GM23338 (cell line): ENCODE measurements at regions not wholly inside any gene's neighbourhood (a gene's known extent, or its start where the extent isn't known, plus 50 kb on each side); places are given as distances from the start of the nearest gene placed in this dataset.

Experiments
- ATAC-seq: fragments of 200-7000 bp; cut with Tn5 transposase; 3 replicates; pipeline ENCODE4 v1.9.1; 2020
- DNase-seq: peaks from one replicate; pipeline ENCODE4 v3.0.0-alpha.2; 2015; ENCODE audit warnings: low spot score
- H2AFZ ChIP-seq: fragments of 200-600 bp; sonication (generic); 2 replicates; pipeline ENCODE4 v1.8.0; 2016; ENCODE audit warnings: antibody characterized with exemption, mild to moderate bottlenecking, moderate library complexity
- H3F3A ChIP-seq: fragments of 200-600 bp; sonication (generic); replicated peaks from 2 replicates; pipeline ENCODE4 v1.8.0; 2017; ENCODE audit warnings: antibody characterized with exemption, mixed run types, low read depth
- H3K27ac ChIP-seq: fragments of 200-600 bp; sonication (generic); 2 replicates; pipeline ENCODE4 v1.6.1; 2016; ENCODE audit warnings: low read depth
- H3K27me3 ChIP-seq: fragments of 200-600 bp; sonication (generic); 2 replicates; pipeline ENCODE4 v1.8.0; 2016; ENCODE audit warnings: mild to moderate bottlenecking, mixed run types, moderate library complexity; ENCODE audit not compliant: insufficient read depth
- H3K36me3 ChIP-seq: fragments of 200-600 bp; sonication (generic); 2 replicates; pipeline ENCODE4 v1.8.0; 2016; ENCODE audit warnings: mild to moderate bottlenecking; ENCODE audit not compliant: insufficient read depth
- H3K4me1 ChIP-seq: fragments of 200-600 bp; sonication (generic); 2 replicates; pipeline ENCODE4 v1.8.0; 2016; ENCODE audit warnings: mild to moderate bottlenecking, moderate library complexity; ENCODE audit not compliant: insufficient read depth
- H3K4me2 ChIP-seq: fragments of 200-600 bp; sonication (generic); 2 replicates; pipeline ENCODE4 v1.7.1; 2017; ENCODE audit warnings: mixed run types
- H3K4me3 ChIP-seq: fragments of 200-600 bp; sonication (generic); 2 replicates; pipeline ENCODE4 v1.6.1; 2016; ENCODE audit warnings: mixed run types
- H3K79me2 ChIP-seq: fragments of 200-600 bp; sonication (generic); replicated peaks from 2 replicates; pipeline ENCODE4 v1.8.0; 2017; ENCODE audit warnings: mild to moderate bottlenecking; ENCODE audit not compliant: insufficient read depth
- H3K9me2 ChIP-seq: fragments of 200-600 bp; sonication (generic); 2 replicates; pipeline ENCODE4 v1.8.0; 2017; ENCODE audit not compliant: insufficient read depth
- H4K20me1 ChIP-seq: fragments of 200-600 bp; sonication (generic); replicated peaks from 2 replicates; pipeline ENCODE4 v1.8.0; 2017; ENCODE audit warnings: mild to moderate bottlenecking; ENCODE audit not compliant: insufficient read depth
- H3K27ac Mint-ChIP-seq: 2 replicates; pipeline ENCODE4 v1.8.0; 2020; ENCODE audit warnings: inconsistent platforms, mild to moderate bottlenecking, moderate library complexity, mixed read lengths
- H3K27me3 Mint-ChIP-seq: 3 replicates; pipeline ENCODE4 v1.8.0; 2022; ENCODE audit warnings: low read depth, mild to moderate bottlenecking, moderate library complexity, mixed read lengths, inconsistent platforms; ENCODE audit not compliant: insufficient read depth, poor library complexity
- H3K36me3 Mint-ChIP-seq: 3 replicates; pipeline ENCODE4 v1.8.0; 2021; ENCODE audit warnings: low read depth, mild to moderate bottlenecking, inconsistent platforms, moderate library complexity, mixed read lengths
- H3K4me1 Mint-ChIP-seq: 3 replicates; pipeline ENCODE4 v1.8.0; 2020; ENCODE audit warnings: mild to moderate bottlenecking, inconsistent platforms, mixed read lengths
- H3K4me3 Mint-ChIP-seq: 3 replicates; pipeline ENCODE4 v1.8.0; 2021; ENCODE audit warnings: moderate library complexity, mild to moderate bottlenecking, inconsistent platforms, mixed read lengths
- H3K9me3 Mint-ChIP-seq: 3 replicates; pipeline ENCODE4 v1.8.0; 2020; ENCODE audit warnings: moderate library complexity, mild to moderate bottlenecking, inconsistent platforms, mixed read lengths
- CREB1 ChIP-seq: fragments of 250-450 bp; sonication (Bioruptor Pico); IDR thresholded peaks from 2 replicates; pipeline ENCODE4 v1.5.0; 2020; ENCODE audit warnings: low read depth, mild to moderate bottlenecking, moderate library complexity
- EZH2 ChIP-seq: fragments of 200-600 bp; sonication (generic); IDR thresholded peaks from one replicate; pipeline ENCODE4 v1.8.0; 2017; ENCODE audit warnings: antibody characterized with exemption, mild to moderate bottlenecking, low read depth; ENCODE audit not compliant: unreplicated experiment
- EZH2phosphoT487 ChIP-seq: fragments of 200-600 bp; sonication (generic); IDR thresholded peaks from one replicate; pipeline ENCODE4 v1.8.1; 2018; ENCODE audit warnings: antibody characterized with exemption; ENCODE audit not compliant: unreplicated experiment
- JUNB ChIP-seq: IDR thresholded peaks from one replicate; pipeline ENCODE4 v1.6.1; 2016; ENCODE audit warnings: antibody characterized with exemption; ENCODE audit not compliant: unreplicated experiment
- NANOG ChIP-seq: IDR thresholded peaks from 2 replicates; pipeline ENCODE4 v1.6.1; 2016; ENCODE audit warnings: antibody characterized with exemption, borderline replicate concordance
- POLR2AphosphoS5 ChIP-seq: IDR thresholded peaks from 2 replicates; pipeline ENCODE4 v1.6.1; 2016; ENCODE audit warnings: antibody characterized with exemption, low read depth
- STAT1 ChIP-seq: IDR thresholded peaks from one replicate; pipeline ENCODE4 v1.6.1; 2016; ENCODE audit warnings: antibody characterized with exemption; ENCODE audit not compliant: unreplicated experiment
- ZNF114 ChIP-seq: fragments of 250-450 bp; sonication (Bioruptor Pico); IDR thresholded peaks from 2 replicates; pipeline ENCODE4 v1.5.0; 2020; ENCODE audit warnings: mild to moderate bottlenecking, moderate library complexity
- ZNF331 ChIP-seq: fragments of 250-450 bp; sonication (Bioruptor Pico); IDR thresholded peaks from 2 replicates; pipeline ENCODE4 v1.5.0; 2020; ENCODE audit warnings: low read depth, mild to moderate bottlenecking, moderate library complexity
- TF ChIP-seq, protein P1 (sequence below): IDR thresholded peaks from 2 replicates; pipeline ENCODE4 v1.6.1; 2016; ENCODE audit warnings: antibody characterized with exemption
- TF ChIP-seq, protein P2 (sequence below): fragments of 250-450 bp; sonication (Bioruptor Pico); IDR thresholded peaks from 2 replicates; pipeline ENCODE4 v1.5.0; 2020; ENCODE audit warnings: mild to moderate bottlenecking, moderate library complexity
- TF ChIP-seq, protein P3 (sequence below), 2 experiments: fragments of 200-600 bp in 1 of 2; sonication (generic) in 1 of 2; conservative IDR thresholded peaks; 2 replicates each; pipeline versions ENCODE4 v1.5.1 to v1.6.1; 2016 to 2017; ENCODE audit warnings: antibody characterized with exemption in 2 of 2, low read depth in 2 of 2, mild to moderate bottlenecking in 2 of 2, moderate library complexity in 1 of 2
- TF ChIP-seq, protein P4 (sequence below): IDR thresholded peaks from one replicate; pipeline ENCODE4 v1.6.1; 2018; ENCODE audit warnings: antibody characterized with exemption; ENCODE audit not compliant: unreplicated experiment

DNA sequence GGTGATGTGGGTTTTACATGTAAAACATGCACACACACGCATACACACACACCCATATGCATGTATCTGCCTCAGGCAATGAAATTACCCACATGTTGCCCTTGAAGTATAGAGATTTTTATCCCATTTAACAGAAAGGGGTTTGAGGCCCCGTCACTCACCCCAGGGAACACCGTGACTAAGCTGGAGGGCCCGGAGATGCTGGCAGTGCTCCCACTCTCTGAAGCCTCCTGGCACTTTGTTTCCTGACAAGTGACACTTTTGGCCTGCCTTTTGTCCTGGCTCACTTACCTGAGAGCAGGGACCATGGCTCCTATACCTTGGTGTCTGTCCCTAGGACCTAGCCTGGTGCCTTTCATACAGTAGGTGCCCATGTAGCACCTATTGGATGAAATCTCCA, 50.0 kb upstream of the TNRC6C start:
- Mint-ChIP-seq H3K27ac (no peak overlapping the region), H3K36me3 (no peaks in the 10 kb centered on the region), H3K27me3 (peaks cover 10% of the 10 kb centered on the region), H3K4me3 (no peak overlapping the region), H3K9me3 (peaks cover 2% of the 10 kb centered on the region; the same call in 2 of the 3 replicates), H3K4me1 (peaks cover 19% of the 10 kb centered on the region)
- Histone ChIP-seq H3K4me2 (no peak overlapping the region), H3K27me3 (no peaks in the 10 kb centered on the region), H3F3A (no peaks in the 10 kb centered on the region), H3K4me1 (peaks cover 4% of the 10 kb centered on the region), H3K4me3 (no peak overlapping the region), H3K36me3 (no peaks in the 10 kb centered on the region), H2AFZ (no peak overlapping the region; the same call in 1 of the 2 replicates), H3K27ac (no peak overlapping the region), H4K20me1 (no peaks in the 10 kb centered on the region), H3K9me2 (no peaks in the 10 kb centered on the region), H3K79me2 (no peaks in the 10 kb centered on the region)
- no peak for DNase-seq
- ATAC-seq, result no peak
- TF ChIP-seq NANOG, result no peak
- no peak for TF ChIP-seq CREB1 (CRISPR knock-in tag)
- TF ChIP-seq, protein P1, sequence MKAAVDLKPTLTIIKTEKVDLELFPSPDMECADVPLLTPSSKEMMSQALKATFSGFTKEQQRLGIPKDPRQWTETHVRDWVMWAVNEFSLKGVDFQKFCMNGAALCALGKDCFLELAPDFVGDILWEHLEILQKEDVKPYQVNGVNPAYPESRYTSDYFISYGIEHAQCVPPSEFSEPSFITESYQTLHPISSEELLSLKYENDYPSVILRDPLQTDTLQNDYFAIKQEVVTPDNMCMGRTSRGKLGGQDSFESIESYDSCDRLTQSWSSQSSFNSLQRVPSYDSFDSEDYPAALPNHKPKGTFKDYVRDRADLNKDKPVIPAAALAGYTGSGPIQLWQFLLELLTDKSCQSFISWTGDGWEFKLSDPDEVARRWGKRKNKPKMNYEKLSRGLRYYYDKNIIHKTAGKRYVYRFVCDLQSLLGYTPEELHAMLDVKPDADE, result no peak
- no peak for TF ChIP-seq JUNB
- no peak for TF ChIP-seq ZNF114 (CRISPR knock-in tag)
- TF ChIP-seq, protein P2, sequence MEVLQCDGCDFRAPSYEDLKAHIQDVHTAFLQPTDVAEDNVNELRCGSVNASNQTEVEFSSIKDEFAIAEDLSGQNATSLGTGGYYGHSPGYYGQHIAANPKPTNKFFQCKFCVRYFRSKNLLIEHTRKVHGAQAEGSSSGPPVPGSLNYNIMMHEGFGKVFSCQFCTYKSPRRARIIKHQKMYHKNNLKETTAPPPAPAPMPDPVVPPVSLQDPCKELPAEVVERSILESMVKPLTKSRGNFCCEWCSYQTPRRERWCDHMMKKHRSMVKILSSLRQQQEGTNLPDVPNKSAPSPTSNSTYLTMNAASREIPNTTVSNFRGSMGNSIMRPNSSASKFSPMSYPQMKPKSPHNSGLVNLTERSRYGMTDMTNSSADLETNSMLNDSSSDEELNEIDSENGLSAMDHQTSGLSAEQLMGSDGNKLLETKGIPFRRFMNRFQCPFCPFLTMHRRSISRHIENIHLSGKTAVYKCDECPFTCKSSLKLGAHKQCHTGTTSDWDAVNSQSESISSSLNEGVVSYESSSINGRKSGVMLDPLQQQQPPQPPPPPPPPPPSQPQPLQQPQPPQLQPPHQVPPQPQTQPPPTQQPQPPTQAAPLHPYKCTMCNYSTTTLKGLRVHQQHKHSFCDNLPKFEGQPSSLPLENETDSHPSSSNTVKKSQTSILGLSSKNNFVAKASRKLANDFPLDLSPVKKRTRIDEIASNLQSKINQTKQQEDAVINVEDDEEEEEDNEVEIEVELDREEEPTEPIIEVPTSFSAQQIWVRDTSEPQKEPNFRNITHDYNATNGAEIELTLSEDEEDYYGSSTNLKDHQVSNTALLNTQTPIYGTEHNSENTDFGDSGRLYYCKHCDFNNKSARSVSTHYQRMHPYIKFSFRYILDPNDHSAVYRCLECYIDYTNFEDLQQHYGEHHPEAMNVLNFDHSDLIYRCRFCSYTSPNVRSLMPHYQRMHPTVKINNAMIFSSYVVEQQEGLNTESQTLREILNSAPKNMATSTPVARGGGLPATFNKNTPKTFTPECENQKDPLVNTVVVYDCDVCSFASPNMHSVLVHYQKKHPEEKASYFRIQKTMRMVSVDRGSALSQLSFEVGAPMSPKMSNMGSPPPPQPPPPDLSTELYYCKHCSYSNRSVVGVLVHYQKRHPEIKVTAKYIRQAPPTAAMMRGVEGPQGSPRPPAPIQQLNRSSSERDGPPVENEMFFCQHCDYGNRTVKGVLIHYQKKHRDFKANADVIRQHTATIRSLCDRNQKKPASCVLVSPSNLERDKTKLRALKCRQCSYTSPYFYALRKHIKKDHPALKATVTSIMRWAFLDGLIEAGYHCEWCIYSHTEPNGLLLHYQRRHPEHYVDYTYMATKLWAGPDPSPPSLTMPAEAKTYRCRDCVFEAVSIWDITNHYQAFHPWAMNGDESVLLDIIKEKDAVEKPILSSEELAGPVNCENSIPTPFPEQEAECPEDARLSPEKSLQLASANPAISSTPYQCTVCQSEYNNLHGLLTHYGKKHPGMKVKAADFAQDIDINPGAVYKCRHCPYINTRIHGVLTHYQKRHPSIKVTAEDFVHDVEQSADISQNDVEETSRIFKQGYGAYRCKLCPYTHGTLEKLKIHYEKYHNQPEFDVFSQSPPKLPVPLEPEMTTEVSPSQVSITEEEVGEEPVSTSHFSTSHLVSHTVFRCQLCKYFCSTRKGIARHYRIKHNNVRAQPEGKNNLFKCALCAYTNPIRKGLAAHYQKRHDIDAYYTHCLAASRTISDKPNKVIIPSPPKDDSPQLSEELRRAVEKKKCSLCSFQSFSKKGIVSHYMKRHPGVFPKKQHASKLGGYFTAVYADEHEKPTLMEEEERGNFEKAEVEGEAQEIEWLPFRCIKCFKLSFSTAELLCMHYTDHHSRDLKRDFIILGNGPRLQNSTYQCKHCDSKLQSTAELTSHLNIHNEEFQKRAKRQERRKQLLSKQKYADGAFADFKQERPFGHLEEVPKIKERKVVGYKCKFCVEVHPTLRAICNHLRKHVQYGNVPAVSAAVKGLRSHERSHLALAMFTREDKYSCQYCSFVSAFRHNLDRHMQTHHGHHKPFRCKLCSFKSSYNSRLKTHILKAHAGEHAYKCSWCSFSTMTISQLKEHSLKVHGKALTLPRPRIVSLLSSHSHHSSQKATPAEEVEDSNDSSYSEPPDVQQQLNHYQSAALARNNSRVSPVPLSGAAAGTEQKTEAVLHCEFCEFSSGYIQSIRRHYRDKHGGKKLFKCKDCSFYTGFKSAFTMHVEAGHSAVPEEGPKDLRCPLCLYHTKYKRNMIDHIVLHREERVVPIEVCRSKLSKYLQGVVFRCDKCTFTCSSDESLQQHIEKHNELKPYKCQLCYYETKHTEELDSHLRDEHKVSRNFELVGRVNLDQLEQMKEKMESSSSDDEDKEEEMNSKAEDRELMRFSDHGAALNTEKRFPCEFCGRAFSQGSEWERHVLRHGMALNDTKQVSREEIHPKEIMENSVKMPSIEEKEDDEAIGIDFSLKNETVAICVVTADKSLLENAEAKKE, result no peak
- TF ChIP-seq EZH2, result no peak
- TF ChIP-seq ZNF331, result no peak
- TF ChIP-seq, protein P3, sequence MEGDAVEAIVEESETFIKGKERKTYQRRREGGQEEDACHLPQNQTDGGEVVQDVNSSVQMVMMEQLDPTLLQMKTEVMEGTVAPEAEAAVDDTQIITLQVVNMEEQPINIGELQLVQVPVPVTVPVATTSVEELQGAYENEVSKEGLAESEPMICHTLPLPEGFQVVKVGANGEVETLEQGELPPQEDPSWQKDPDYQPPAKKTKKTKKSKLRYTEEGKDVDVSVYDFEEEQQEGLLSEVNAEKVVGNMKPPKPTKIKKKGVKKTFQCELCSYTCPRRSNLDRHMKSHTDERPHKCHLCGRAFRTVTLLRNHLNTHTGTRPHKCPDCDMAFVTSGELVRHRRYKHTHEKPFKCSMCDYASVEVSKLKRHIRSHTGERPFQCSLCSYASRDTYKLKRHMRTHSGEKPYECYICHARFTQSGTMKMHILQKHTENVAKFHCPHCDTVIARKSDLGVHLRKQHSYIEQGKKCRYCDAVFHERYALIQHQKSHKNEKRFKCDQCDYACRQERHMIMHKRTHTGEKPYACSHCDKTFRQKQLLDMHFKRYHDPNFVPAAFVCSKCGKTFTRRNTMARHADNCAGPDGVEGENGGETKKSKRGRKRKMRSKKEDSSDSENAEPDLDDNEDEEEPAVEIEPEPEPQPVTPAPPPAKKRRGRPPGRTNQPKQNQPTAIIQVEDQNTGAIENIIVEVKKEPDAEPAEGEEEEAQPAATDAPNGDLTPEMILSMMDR (conservative IDR thresholded peaks at IDR 0.05; ENCODE audit: low read depth in 2 of 2), result no peak
- TF ChIP-seq EZH2phosphoT487, result no peak
- TF ChIP-seq, protein P4, sequence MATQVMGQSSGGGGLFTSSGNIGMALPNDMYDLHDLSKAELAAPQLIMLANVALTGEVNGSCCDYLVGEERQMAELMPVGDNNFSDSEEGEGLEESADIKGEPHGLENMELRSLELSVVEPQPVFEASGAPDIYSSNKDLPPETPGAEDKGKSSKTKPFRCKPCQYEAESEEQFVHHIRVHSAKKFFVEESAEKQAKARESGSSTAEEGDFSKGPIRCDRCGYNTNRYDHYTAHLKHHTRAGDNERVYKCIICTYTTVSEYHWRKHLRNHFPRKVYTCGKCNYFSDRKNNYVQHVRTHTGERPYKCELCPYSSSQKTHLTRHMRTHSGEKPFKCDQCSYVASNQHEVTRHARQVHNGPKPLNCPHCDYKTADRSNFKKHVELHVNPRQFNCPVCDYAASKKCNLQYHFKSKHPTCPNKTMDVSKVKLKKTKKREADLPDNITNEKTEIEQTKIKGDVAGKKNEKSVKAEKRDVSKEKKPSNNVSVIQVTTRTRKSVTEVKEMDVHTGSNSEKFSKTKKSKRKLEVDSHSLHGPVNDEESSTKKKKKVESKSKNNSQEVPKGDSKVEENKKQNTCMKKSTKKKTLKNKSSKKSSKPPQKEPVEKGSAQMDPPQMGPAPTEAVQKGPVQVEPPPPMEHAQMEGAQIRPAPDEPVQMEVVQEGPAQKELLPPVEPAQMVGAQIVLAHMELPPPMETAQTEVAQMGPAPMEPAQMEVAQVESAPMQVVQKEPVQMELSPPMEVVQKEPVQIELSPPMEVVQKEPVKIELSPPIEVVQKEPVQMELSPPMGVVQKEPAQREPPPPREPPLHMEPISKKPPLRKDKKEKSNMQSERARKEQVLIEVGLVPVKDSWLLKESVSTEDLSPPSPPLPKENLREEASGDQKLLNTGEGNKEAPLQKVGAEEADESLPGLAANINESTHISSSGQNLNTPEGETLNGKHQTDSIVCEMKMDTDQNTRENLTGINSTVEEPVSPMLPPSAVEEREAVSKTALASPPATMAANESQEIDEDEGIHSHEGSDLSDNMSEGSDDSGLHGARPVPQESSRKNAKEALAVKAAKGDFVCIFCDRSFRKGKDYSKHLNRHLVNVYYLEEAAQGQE, result no peak
- no peak for TF ChIP-seq STAT1
- no peak for TF ChIP-seq POLR2AphosphoS5
